ENCODE measurements at regions not wholly inside any gene's neighbourhood (a gene's known extent, or its start where the extent isn't known, plus 50 kb on each side); places are given as distances from the start of the nearest gene placed in this dataset.
"Not testable (repeated sequence)": the region's sequence is repeated elsewhere in the genome, so short reads cannot be mapped to it uniquely, and the experiment has no call there.

- no peaks in the 10 kb centered on the region for H3K79me2 ChIP-seq (ENCODE audit: control insufficient read depth, insufficient read depth, low read length)
- DNase-seq (ENCODE audit: low read depth, low spot score) (no peak), FAIRE-seq (no peak)
- H3K4me1 ChIP-seq (ENCODE audit: control insufficient read depth, extremely low read depth, insufficient read depth, low read length) = no peaks in the 10 kb centered on the region
- dilution Hi-C loops (cut with MboI; ENCODE audit: extremely low pct_ligation_motif_present, low sequenced_read_pairs) = no loop called here
- H3K9ac ChIP-seq (ENCODE audit: control insufficient read depth, extremely low read depth, insufficient read depth, low read length) = no peak overlapping the region
- no peaks in the 10 kb centered on the region for H3K9me3 ChIP-seq (ENCODE audit: control insufficient read depth, low read depth, low read length)
- H3K36me3 ChIP-seq (ENCODE audit: control insufficient read depth in 2 of 2, extremely low read depth in 1 of 2, insufficient read depth in 2 of 2, low read length in 2 of 2) = no peaks in the 10 kb centered on the region
- no peaks in the 10 kb centered on the region for H4K20me1 ChIP-seq (ENCODE audit: control insufficient read depth, extremely low read depth, insufficient read depth, low read length)
- no peak overlapping the region for H3K4me2 ChIP-seq (ENCODE audit: control insufficient read depth, extremely low read depth, insufficient read depth, low read depth, low read length)
- no peaks in the 10 kb centered on the region for H3K27me3 ChIP-seq (ENCODE audit: control insufficient read depth, extremely low read depth, insufficient read depth, low read length)
- H3K9me1 ChIP-seq (ENCODE audit: control insufficient read depth, extremely low read depth, insufficient read depth, low read length) = no peaks in the 10 kb centered on the region
- no peak overlapping the region for H3K4me3 ChIP-seq (ENCODE audit: control insufficient read depth in 2 of 3, extremely low read depth in 1 of 3, insufficient read depth in 2 of 3, low read depth in 1 of 3, low read length in 3 of 3)
- H2AFZ ChIP-seq (ENCODE audit: control insufficient read depth, low read length) = no peak overlapping the region
- TF ChIP-seq CTCF (optimal IDR thresholded peaks at IDR 0.05 in 1 of 3, IDR thresholded peaks at IDR 0.05 in 1 of 3, conservative IDR thresholded peaks at IDR 0.05 in 1 of 3; ENCODE audit: extremely low read depth in 1 of 3, insufficient read depth in 2 of 3, low read length in 3 of 3) = no peak
- no peak for TF ChIP-seq EZH2 (IDR thresholded peaks at IDR 0.05; ENCODE audit: low read length)
- H3K27ac ChIP-seq (ENCODE audit: control insufficient read depth, insufficient read depth, low read length) = no peak overlapping the region
These were observed 579.0 kb downstream of the MFSD1 start for GRCh38 chr3:159380891-159381290.

- DNase-seq (ENCODE audit: low read depth, low spot score) = no peak
- dilution Hi-C loops (cut with MboI; ENCODE audit: extremely low pct_ligation_motif_present, low sequenced_read_pairs) = no loop called here
- Histone ChIP-seq H3K27me3 (ENCODE audit: control insufficient read depth, extremely low read depth, insufficient read depth, low read length) (no peaks in the 10 kb centered on the region), H3K9me3 (ENCODE audit: control insufficient read depth, low read depth, low read length) (no peaks in the 10 kb centered on the region), H2AFZ (ENCODE audit: control insufficient read depth, low read length) (no peak overlapping the region), H3K4me1 (ENCODE audit: control insufficient read depth, extremely low read depth, insufficient read depth, low read length) (no peaks in the 10 kb centered on the region), H3K36me3 (ENCODE audit: control insufficient read depth in 2 of 2, extremely low read depth in 1 of 2, insufficient read depth in 2 of 2, low read length in 2 of 2) (no peaks in the 10 kb centered on the region), H3K9me1 (ENCODE audit: control insufficient read depth, extremely low read depth, insufficient read depth, low read length) (no peaks in the 10 kb centered on the region), H3K4me3 (ENCODE audit: control insufficient read depth in 2 of 3, extremely low read depth in 1 of 3, insufficient read depth in 2 of 3, low read depth in 1 of 3, low read length in 3 of 3) (no peak overlapping the region), H3K4me2 (ENCODE audit: control insufficient read depth, extremely low read depth, insufficient read depth, low read depth, low read length) (no peak overlapping the region), H4K20me1 (ENCODE audit: control insufficient read depth, extremely low read depth, insufficient read depth, low read length) (no peaks in the 10 kb centered on the region), H3K27ac (ENCODE audit: control insufficient read depth, insufficient read depth, low read length) (no peak overlapping the region), H3K9ac (ENCODE audit: control insufficient read depth, extremely low read depth, insufficient read depth, low read length) (no peak overlapping the region), H3K79me2 (ENCODE audit: control insufficient read depth, insufficient read depth, low read length) (no peaks in the 10 kb centered on the region)
- TF ChIP-seq CTCF (optimal IDR thresholded peaks at IDR 0.05 in 1 of 3, IDR thresholded peaks at IDR 0.05 in 1 of 3, conservative IDR thresholded peaks at IDR 0.05 in 1 of 3; ENCODE audit: extremely low read depth in 1 of 3, insufficient read depth in 2 of 3, low read length in 3 of 3) (no peak), EZH2 (IDR thresholded peaks at IDR 0.05; ENCODE audit: low read length) (no peak)
- no peak for FAIRE-seq
These were observed 588.9 kb downstream of the MFSD1 start for GRCh38 chr3:159390656-159391212.

- dilution Hi-C loops (cut with MboI; ENCODE audit: extremely low pct_ligation_motif_present, low sequenced_read_pairs) = not testable (repeated sequence)
These were observed 591.0 kb upstream of the IL12A start for GRCh38 chr3:159397683-159398082.

More at GRCh38 chr3:159397683-159398082, 591.0 kb upstream of the IL12A start:
- H3K4me3 ChIP-seq (ENCODE audit: control insufficient read depth in 2 of 3, extremely low read depth in 1 of 3, insufficient read depth in 2 of 3, low read depth in 1 of 3, low read length in 3 of 3); H3K9me1 ChIP-seq (ENCODE audit: control insufficient read depth, extremely low read depth, insufficient read depth, low read length); H3K79me2 ChIP-seq (ENCODE audit: control insufficient read depth, insufficient read depth, low read length); H4K20me1 ChIP-seq (ENCODE audit: control insufficient read depth, extremely low read depth, insufficient read depth, low read length); FAIRE-seq; H2AFZ ChIP-seq (ENCODE audit: control insufficient read depth, low read length); H3K36me3 ChIP-seq (ENCODE audit: control insufficient read depth in 2 of 2, extremely low read depth in 1 of 2, insufficient read depth in 2 of 2, low read length in 2 of 2); H3K27ac ChIP-seq (ENCODE audit: control insufficient read depth, insufficient read depth, low read length); H3K4me1 ChIP-seq (ENCODE audit: control insufficient read depth, extremely low read depth, insufficient read depth, low read length); H3K27me3 ChIP-seq (ENCODE audit: control insufficient read depth, extremely low read depth, insufficient read depth, low read length); H3K9me3 ChIP-seq (ENCODE audit: control insufficient read depth, low read depth, low read length); H3K9ac ChIP-seq (ENCODE audit: control insufficient read depth, extremely low read depth, insufficient read depth, low read length); DNase-seq (ENCODE audit: low read depth, low spot score); H3K4me2 ChIP-seq (ENCODE audit: control insufficient read depth, extremely low read depth, insufficient read depth, low read depth, low read length): not testable (repeated sequence)
